ENCODE measurements at regions not wholly inside any gene's neighbourhood (a gene's known extent, or its start where the extent isn't known, plus 50 kb on each side); places are given as distances from the start of the nearest gene placed in this dataset.

- TF ChIP-seq, protein P1, sequence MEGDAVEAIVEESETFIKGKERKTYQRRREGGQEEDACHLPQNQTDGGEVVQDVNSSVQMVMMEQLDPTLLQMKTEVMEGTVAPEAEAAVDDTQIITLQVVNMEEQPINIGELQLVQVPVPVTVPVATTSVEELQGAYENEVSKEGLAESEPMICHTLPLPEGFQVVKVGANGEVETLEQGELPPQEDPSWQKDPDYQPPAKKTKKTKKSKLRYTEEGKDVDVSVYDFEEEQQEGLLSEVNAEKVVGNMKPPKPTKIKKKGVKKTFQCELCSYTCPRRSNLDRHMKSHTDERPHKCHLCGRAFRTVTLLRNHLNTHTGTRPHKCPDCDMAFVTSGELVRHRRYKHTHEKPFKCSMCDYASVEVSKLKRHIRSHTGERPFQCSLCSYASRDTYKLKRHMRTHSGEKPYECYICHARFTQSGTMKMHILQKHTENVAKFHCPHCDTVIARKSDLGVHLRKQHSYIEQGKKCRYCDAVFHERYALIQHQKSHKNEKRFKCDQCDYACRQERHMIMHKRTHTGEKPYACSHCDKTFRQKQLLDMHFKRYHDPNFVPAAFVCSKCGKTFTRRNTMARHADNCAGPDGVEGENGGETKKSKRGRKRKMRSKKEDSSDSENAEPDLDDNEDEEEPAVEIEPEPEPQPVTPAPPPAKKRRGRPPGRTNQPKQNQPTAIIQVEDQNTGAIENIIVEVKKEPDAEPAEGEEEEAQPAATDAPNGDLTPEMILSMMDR (IDR thresholded peaks at IDR 0.05; ENCODE audit: control extremely low read depth in 1 of 3, insufficient read depth in 1 of 3, low read depth in 1 of 3, low read length in 3 of 3), result no peak
Measured at GRCh38 chr18:24677011-24677410, 216.6 kb downstream of the HRH4 start (continued).
